ENCODE measurements at regions not wholly inside any gene's neighbourhood (a gene's known extent, or its start where the extent isn't known, plus 50 kb on each side); places are given as distances from the start of the nearest gene placed in this dataset.

- TF ChIP-seq, protein P1, sequence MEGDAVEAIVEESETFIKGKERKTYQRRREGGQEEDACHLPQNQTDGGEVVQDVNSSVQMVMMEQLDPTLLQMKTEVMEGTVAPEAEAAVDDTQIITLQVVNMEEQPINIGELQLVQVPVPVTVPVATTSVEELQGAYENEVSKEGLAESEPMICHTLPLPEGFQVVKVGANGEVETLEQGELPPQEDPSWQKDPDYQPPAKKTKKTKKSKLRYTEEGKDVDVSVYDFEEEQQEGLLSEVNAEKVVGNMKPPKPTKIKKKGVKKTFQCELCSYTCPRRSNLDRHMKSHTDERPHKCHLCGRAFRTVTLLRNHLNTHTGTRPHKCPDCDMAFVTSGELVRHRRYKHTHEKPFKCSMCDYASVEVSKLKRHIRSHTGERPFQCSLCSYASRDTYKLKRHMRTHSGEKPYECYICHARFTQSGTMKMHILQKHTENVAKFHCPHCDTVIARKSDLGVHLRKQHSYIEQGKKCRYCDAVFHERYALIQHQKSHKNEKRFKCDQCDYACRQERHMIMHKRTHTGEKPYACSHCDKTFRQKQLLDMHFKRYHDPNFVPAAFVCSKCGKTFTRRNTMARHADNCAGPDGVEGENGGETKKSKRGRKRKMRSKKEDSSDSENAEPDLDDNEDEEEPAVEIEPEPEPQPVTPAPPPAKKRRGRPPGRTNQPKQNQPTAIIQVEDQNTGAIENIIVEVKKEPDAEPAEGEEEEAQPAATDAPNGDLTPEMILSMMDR (IDR thresholded peaks at IDR 0.05; ENCODE audit: insufficient read depth, low read length) = no peak
- TF ChIP-seq POLR2AphosphoS5 (IDR thresholded peaks at IDR 0.05; ENCODE audit: low read depth) (no peak), GABPA (IDR thresholded peaks at IDR 0.05; ENCODE audit: low read depth) (no peak), SPI1 (IDR thresholded peaks at IDR 0.05; ENCODE audit: borderline replicate concordance, low read depth) (no peak)
- TF ChIP-seq, protein P2, sequence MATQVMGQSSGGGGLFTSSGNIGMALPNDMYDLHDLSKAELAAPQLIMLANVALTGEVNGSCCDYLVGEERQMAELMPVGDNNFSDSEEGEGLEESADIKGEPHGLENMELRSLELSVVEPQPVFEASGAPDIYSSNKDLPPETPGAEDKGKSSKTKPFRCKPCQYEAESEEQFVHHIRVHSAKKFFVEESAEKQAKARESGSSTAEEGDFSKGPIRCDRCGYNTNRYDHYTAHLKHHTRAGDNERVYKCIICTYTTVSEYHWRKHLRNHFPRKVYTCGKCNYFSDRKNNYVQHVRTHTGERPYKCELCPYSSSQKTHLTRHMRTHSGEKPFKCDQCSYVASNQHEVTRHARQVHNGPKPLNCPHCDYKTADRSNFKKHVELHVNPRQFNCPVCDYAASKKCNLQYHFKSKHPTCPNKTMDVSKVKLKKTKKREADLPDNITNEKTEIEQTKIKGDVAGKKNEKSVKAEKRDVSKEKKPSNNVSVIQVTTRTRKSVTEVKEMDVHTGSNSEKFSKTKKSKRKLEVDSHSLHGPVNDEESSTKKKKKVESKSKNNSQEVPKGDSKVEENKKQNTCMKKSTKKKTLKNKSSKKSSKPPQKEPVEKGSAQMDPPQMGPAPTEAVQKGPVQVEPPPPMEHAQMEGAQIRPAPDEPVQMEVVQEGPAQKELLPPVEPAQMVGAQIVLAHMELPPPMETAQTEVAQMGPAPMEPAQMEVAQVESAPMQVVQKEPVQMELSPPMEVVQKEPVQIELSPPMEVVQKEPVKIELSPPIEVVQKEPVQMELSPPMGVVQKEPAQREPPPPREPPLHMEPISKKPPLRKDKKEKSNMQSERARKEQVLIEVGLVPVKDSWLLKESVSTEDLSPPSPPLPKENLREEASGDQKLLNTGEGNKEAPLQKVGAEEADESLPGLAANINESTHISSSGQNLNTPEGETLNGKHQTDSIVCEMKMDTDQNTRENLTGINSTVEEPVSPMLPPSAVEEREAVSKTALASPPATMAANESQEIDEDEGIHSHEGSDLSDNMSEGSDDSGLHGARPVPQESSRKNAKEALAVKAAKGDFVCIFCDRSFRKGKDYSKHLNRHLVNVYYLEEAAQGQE (IDR thresholded peaks at IDR 0.05; ENCODE audit: insufficient replicate concordance, low read depth) = no peak
Measured at GRCh38 chr2:15866563-15867193, 73.7 kb upstream of the MYCN start.

Measured in HL-60 (cell line).